KBM-7 (cell line): ENCODE measurements at regions not wholly inside any gene's neighbourhood (a gene's known extent, or its start where the extent isn't known, plus 50 kb on each side); places are given as distances from the start of the nearest gene placed in this dataset.
"Not testable (repeated sequence)": the region's sequence is repeated elsewhere in the genome, so short reads cannot be mapped to it uniquely, and the experiment has no call there.

Source experiments
- DNase-seq: peaks from one replicate; pipeline ENCODE4 v3.0.0-alpha.2; 2015
- in situ Hi-C: fragments of 300-500 bp; cut with MboI; formaldehyde crosslinking; loops from 2 replicates; pipeline ENCODE4 v1.14.3; 2020; ENCODE audit warnings: low sequenced_read_pairs, low pct_unique_long_range_greater_than_20kb, mixed read lengths

GRCh38 chr1:120357046-120357445, 57.8 kb upstream of the NBPF8 start:
- DNase-seq, in situ Hi-C loops: not testable (repeated sequence)

- peak; percentile 23 for DNase-seq
- in situ Hi-C loops: not testable (repeated sequence)
Measured at GRCh38 chr1:120356170-120356569, 58.7 kb upstream of the NBPF8 start.

GRCh38 chr1:120354618-120355184, 60.1 kb upstream of the NBPF8 start:
- DNase-seq: not testable (repeated sequence)

GRCh38 chr1:120342231-120343073, 72.4 kb upstream of the NBPF8 start:
- DNase-seq: not testable (repeated sequence)

More at GRCh38 chr1:120354618-120355184, 60.1 kb upstream of the NBPF8 start:
- in situ Hi-C loops: not testable (repeated sequence)

GRCh38 chr1:120341756-120342155, 73.1 kb upstream of the NBPF8 start:
- in situ Hi-C loops: not testable (repeated sequence)
- DNase-seq: peak; percentile 49

More at GRCh38 chr1:120342231-120343073, 72.4 kb upstream of the NBPF8 start:
- in situ Hi-C loops: not testable (repeated sequence)

- DNase-seq, in situ Hi-C loops: not testable (repeated sequence)
Measured at GRCh38 chr1:120340838-120341751, 73.7 kb upstream of the NBPF8 start.

GRCh38 chr1:120315738-120316137, 99.1 kb upstream of the NBPF8 start:
- DNase-seq, in situ Hi-C loops: not testable (repeated sequence)

- DNase-seq, in situ Hi-C loops: not testable (repeated sequence)
Measured at GRCh38 chr1:120311930-120312329, 102.9 kb upstream of the NBPF8 start.

GRCh38 chr1:120308940-120309578, 105.8 kb upstream of the NBPF8 start:
- in situ Hi-C loops, DNase-seq: not testable (repeated sequence)

- in situ Hi-C loops: not testable (repeated sequence)
Measured at GRCh38 chr1:120305046-120305445, 109.8 kb upstream of the NBPF8 start.

GRCh38 chr1:120304341-120304740, 110.5 kb upstream of the NBPF8 start:
- DNase-seq, in situ Hi-C loops: not testable (repeated sequence)

More at GRCh38 chr1:120305046-120305445, 109.8 kb upstream of the NBPF8 start:
- not testable (repeated sequence) for DNase-seq

GRCh38 chr1:120299433-120300057, 115.3 kb upstream of the NBPF8 start:
- DNase-seq, in situ Hi-C loops: not testable (repeated sequence)

GRCh38 chr1:120298487-120298886, 116.3 kb upstream of the NBPF8 start:
- in situ Hi-C loops, DNase-seq: not testable (repeated sequence)

- DNase-seq, in situ Hi-C loops: not testable (repeated sequence)
Measured at GRCh38 chr1:120297345-120297953, 117.4 kb upstream of the NBPF8 start.

- in situ Hi-C loops, DNase-seq: not testable (repeated sequence)
Measured at GRCh38 chr1:120290105-120290504, 113.8 kb upstream of the SEC22B start.

- in situ Hi-C loops: not testable (repeated sequence)
Measured at GRCh38 chr1:120289601-120290074, 113.3 kb upstream of the SEC22B start.

GRCh38 chr1:120288814-120289600, 112.7 kb upstream of the SEC22B start:
- in situ Hi-C loops, DNase-seq: not testable (repeated sequence)

More at GRCh38 chr1:120289601-120290074, 113.3 kb upstream of the SEC22B start:
- not testable (repeated sequence) for DNase-seq
